GM19240 (cell line): ENCODE measurements at regions not wholly inside any gene's neighbourhood (a gene's known extent, or its start where the extent isn't known, plus 50 kb on each side); places are given as distances from the start of the nearest gene placed in this dataset.
"Not testable (repeated sequence)": the region's sequence is repeated elsewhere in the genome, so short reads cannot be mapped to it uniquely, and the experiment has no call there.

ENCODE experiments used
- DNase-seq: peaks from one replicate; pipeline ENCODE4 v3.0.0; 2011; ENCODE audit warnings: low spot score; ENCODE audit not compliant: insufficient read length

GRCh38 chr4:117664706-117665444 lies 369.4 kb upstream of the NDST3 start:
- no peak for DNase-seq

- no peak for DNase-seq
Observed at GRCh38 chr4:117676153-117676552, 358.1 kb upstream of the NDST3 start.

GRCh38 chr4:117678861-117679260 lies 355.4 kb upstream of the NDST3 start:
- DNase-seq, result no peak

GRCh38 chr4:117691572-117692351 lies 342.5 kb upstream of the NDST3 start:
- DNase-seq, result no peak

- no peak for DNase-seq
Observed at GRCh38 chr4:117692538-117692937, 341.7 kb upstream of the NDST3 start.

GRCh38 chr4:117699595-117699994 lies 334.7 kb upstream of the NDST3 start:
- no peak for DNase-seq

- DNase-seq, result no peak
Observed at GRCh38 chr4:117700111-117700892, 334.0 kb upstream of the NDST3 start.

GRCh38 chr4:117702353-117702752 lies 331.9 kb upstream of the NDST3 start:
- no peak for DNase-seq

- no peak for DNase-seq
Observed at GRCh38 chr4:117704721-117705120, 329.6 kb upstream of the NDST3 start.

GRCh38 chr4:117740736-117741135 lies 293.6 kb upstream of the NDST3 start:
- DNase-seq, result no peak

- not testable (repeated sequence) for DNase-seq
Observed at GRCh38 chr4:117745379-117745778, 288.9 kb upstream of the NDST3 start.

GRCh38 chr4:117755438-117755837 lies 278.8 kb upstream of the NDST3 start:
- no peak for DNase-seq

- DNase-seq, result no peak
Observed at GRCh38 chr4:117768610-117769009, 265.7 kb upstream of the NDST3 start.

- DNase-seq, result no peak
Observed at GRCh38 chr4:117770269-117771102, 263.8 kb upstream of the NDST3 start.

GRCh38 chr4:117771647-117772337 lies 262.5 kb upstream of the NDST3 start:
- DNase-seq, result no peak

- DNase-seq, result no peak
Observed at GRCh38 chr4:117773064-117773936, 261.0 kb upstream of the NDST3 start.

GRCh38 chr4:117777721-117778120 lies 256.6 kb upstream of the NDST3 start:
- no peak for DNase-seq

- DNase-seq, result no peak
Observed at GRCh38 chr4:117783716-117784115, 250.6 kb upstream of the NDST3 start.

GRCh38 chr4:117784266-117784665 lies 250.0 kb upstream of the NDST3 start:
- DNase-seq, result no peak

- no peak for DNase-seq
Observed at GRCh38 chr4:117786566-117786965, 247.7 kb upstream of the NDST3 start.
